Endothelial cell of umbilical vein (primary cell): ENCODE measurements at regions not wholly inside any gene's neighbourhood (a gene's known extent, or its start where the extent isn't known, plus 50 kb on each side); places are given as distances from the start of the nearest gene placed in this dataset.

Experiments
- CTCF ChIP-seq, 2 donors: IDR thresholded peaks; 1 replicate in 1 of 2; 2 replicates in 1 of 2; pipeline ENCODE4 v1.5.1; 2011; ENCODE audit warnings: low read length in 2 of 2, mild to moderate bottlenecking in 2 of 2, moderate library complexity in 2 of 2, control low read depth in 1 of 2, inconsistent platforms in 1 of 2, low read depth in 1 of 2; ENCODE audit not compliant: insufficient read depth in 1 of 2; ENCODE audit errors: extremely low read depth in 1 of 2
- EZH2 ChIP-seq: IDR thresholded peaks from 2 replicates; pipeline ENCODE4 v1.6.1; 2012; ENCODE audit warnings: borderline replicate concordance, low read depth, mild to moderate bottlenecking, moderate library complexity, low read length, inconsistent platforms; ENCODE audit not compliant: severe bottlenecking
- GATA2 ChIP-seq: IDR thresholded peaks from 2 replicates; pipeline ENCODE4 v1.7.0; 2011; ENCODE audit warnings: low read depth, mild to moderate bottlenecking, moderate library complexity, mixed read lengths, low read length; ENCODE audit not compliant: insufficient read length, insufficient read depth
- POLR2A ChIP-seq: IDR thresholded peaks from 2 replicates; pipeline ENCODE4 v1.6.1; 2012; ENCODE audit warnings: low read depth, mild to moderate bottlenecking, control low read depth, low read length
- POLR2AphosphoS5 ChIP-seq: IDR thresholded peaks from 2 replicates; pipeline ENCODE4 v1.6.1; 2012; ENCODE audit warnings: low read depth, mild to moderate bottlenecking, control low read depth, low read length, moderate library complexity; ENCODE audit not compliant: insufficient read depth
- TF ChIP-seq, protein P1 (sequence below): IDR thresholded peaks from 2 replicates; pipeline ENCODE4 v1.6.1; 2011; ENCODE audit not compliant: insufficient read depth, insufficient read length

GRCh38 chr13:67557642-67558241 is 327.6 kb upstream of the PCDH9 start:
- no peak for TF ChIP-seq CTCF (IDR thresholded peaks at IDR 0.05; ENCODE audit: extremely low read depth in 1 of 2, insufficient read depth in 1 of 2, low read depth in 1 of 2, low read length in 2 of 2)
- TF ChIP-seq POLR2AphosphoS5, result no peak
- no peak for TF ChIP-seq EZH2
- no peak for TF ChIP-seq GATA2
- no peak for TF ChIP-seq POLR2A
- TF ChIP-seq, protein P1, sequence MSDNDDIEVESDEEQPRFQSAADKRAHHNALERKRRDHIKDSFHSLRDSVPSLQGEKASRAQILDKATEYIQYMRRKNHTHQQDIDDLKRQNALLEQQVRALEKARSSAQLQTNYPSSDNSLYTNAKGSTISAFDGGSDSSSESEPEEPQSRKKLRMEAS, result no peak
